ENCODE measurements at regions not wholly inside any gene's neighbourhood (a gene's known extent, or its start where the extent isn't known, plus 50 kb on each side); places are given as distances from the start of the nearest gene placed in this dataset.

GRCh38 chr18:55818284-55818683 lies 230.3 kb upstream of the TCF4 start:
- TF ChIP-seq CTCF (IDR thresholded peaks at IDR 0.05; ENCODE audit: low read length), result no peak
- TF ChIP-seq EZH2 (optimal IDR thresholded peaks at IDR 0.05; ENCODE audit: low read depth, low read length), result no peak
- TF ChIP-seq EZH2phosphoT487 (IDR thresholded peaks at IDR 0.05; ENCODE audit: low read length), result no peak

Data from MM.1S (cell line).